HG02798 (cell line): ENCODE measurements at regions not wholly inside any gene's neighbourhood (a gene's known extent, or its start where the extent isn't known, plus 50 kb on each side); places are given as distances from the start of the nearest gene placed in this dataset.
A peak's percentile ranks its signal among the peaks of the same experiment; 100 is the strongest.

Experiments used
- ATAC-seq: cut with Tn5 transposase; IDR thresholded peaks from one replicate; pipeline ENCODE4 v1.9.1; 2021; ENCODE audit warnings: mild to moderate bottlenecking; ENCODE audit not compliant: unreplicated experiment, poor library complexity

DNA sequence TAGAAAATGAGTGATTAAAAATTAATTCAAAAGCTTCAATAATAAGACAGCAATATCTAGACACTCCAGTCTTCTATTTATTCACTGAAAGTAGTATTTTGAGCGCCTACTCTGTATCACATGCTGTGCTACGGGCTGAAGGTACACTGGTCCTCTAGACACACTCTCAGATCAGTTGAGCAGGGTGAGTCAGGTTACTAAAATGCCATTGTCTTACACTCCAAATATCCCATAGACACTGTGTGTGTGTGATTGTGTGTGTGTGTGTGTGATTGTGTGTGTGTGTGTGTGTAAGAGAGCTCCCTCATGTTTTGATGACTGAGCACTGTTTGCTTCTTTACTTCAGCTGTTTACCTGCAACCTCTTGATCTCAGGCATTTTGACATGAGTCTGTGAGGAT, 342.8 kb upstream of the BOD1L1 start:
- ATAC-seq, result no peak

DNA sequence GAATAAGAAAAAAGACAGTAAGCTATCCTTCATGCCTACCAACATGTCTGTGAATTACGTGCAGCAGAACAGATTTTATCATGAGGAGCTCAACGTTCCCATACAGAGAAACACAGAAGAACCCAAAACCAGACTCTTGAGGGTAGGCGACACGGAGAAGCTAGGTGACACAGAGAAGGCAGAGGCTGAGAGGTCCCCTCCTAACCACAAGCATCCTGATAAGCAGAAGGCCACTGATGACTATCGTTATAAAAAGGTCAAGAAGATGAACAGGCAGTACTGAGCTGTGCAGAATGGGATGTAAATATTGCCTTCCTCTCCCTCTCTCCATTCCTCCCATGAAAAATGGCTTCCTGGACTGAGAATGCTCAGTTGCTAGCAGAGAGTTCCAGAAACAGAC, 350.2 kb upstream of the BOD1L1 start:
- ATAC-seq, result no peak

DNA sequence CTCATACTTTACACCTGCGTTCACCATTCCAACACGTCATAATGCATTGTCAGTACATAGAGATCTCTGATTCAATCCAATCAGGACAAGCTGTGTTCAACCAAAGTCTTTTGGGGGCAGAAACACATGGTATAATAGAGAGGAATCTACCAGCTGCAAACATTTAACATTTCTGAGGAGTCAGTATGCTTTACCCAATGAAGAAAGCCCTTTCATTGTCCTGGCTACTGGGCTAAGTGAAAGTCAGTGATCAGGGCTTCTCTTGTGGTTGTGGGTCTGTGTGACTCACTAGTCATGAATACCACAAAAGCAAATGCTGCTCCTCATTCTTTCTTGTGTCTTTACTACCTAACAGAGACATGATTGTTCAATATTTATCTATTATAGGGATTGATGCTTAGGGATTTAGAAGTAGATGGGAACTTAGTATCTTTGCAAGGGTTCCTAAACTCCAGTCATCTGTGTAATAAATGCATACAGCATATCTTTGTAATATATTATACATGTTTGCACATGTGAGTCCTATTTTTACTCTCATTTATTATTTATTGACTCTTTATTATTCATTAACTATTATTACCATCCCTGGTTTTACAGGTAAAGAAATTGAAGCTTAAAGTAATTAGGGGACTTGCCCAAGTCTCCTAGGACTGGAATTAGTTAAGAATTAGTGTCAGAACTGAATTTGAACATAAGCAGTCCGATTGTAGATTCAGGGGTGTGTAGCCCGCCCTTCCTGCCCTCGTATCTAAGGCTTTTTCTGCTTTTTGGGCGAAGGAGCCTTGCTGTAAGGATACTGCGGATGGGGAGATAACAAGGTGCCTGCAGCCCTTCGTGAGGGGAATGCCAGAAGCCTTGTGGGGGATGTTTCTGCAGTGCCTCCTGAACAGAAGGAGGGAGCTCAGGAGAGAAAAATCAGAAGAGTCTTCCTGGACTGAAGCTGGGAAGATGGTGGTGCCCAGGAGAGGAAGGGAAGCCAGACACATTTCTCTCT, 353.1 kb upstream of the BOD1L1 start:
- peak; percentile 63 for ATAC-seq

DNA sequence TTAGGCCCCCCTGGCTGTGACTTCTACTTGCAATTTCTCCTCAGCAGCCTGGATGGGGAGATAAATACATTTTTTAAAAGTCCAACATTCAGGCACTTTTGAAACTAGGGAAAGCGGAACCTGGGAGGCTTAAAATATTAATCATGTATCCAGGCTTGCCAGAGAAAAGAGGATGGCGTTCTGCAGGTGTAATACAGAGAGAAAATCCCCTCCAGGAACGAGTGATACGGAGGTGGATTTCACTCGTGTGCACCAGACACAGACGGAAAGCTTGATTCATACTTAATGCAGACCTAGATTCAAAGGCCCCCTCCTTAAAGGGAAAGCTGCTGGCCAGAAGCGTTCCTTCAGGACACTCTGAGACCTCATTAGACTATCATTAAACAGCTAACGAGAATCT, 354.0 kb upstream of the BOD1L1 start:
- no peak for ATAC-seq

DNA sequence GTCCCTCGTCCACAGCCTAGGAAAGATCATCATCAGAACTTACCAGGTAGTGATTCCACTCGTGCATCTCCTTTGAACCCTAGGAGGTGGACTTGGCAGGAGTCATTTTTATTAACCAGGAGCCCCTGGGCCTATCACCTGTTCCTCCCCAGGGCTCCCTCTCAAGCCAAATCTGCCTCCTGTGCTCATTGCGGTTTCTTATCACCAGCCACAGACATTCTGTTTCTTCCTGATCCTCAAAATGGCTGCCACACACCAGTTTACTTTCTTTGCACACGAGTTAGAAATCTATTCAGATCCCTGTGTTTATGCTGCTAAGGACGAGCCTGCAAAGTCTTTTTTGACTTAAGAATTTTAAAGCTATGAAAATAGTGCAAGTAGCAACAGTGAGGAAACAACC, 354.5 kb upstream of the BOD1L1 start:
- ATAC-seq, result no peak

DNA sequence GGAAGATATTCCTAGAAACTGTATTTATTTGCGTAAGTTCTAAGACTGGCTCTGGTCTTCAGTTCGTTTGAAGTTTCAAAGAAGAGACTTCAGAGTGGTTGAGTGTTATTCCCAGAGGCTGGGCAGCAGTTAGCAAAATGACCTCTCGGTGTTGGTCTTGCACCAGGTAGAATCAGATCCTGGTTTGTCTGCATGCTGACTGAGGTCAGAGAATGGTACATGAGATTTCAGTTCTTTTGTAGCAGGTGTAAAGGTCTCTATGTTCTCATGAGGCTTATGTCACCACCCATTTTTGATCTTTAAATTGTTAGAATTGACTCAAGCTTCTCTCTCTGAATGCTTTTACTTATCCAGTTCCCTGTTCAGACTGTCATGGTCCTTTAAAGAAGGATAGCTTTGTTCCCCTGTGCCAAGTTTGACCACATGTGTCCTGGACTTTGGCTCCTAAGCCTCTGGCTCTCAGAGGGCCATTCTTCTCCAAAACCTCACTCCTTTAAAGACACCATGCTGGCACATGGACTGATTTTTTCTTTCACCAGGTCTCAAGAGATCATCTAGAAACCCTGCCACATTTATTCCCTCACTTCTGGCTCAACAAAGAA, 355.8 kb upstream of the BOD1L1 start:
- no peak for ATAC-seq

DNA sequence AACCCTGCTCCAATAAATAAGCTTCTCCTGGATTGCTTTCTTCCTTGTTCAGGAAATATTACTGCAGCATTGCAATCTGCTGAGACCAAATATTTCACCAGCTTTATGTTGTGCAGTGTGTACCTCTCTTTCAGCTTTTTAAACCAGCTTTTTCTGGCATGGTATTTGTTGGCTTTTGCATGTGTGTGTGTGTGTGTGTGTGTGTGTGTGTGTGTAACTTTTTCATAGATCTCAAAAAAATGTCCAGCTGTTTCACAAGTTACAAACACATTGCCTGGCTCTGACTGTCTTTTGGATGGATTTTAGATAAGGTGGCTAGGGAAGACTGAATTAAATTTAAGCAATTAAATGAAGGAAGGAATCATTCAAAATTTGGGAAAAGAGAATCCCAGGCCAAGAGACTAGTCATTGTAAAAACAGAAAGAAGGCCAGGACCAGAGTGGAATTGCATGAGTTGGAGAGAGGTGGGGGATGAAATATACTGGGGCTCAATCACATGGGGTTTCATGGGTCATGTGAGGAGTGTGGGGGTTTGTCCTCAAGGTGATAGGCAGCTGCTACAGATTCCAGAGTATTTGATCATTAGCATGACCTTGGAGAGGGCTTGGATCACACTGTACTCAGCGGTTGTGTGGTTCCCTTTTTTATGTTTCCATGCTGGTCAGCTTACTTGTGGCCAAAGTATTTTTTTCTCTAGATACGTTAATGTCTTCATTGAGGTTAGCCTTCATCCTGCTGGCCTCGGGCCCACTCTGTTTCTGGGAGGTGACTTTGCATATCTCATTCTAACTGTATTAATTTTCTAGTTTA, 357.7 kb upstream of the BOD1L1 start:
- no peak for ATAC-seq

DNA sequence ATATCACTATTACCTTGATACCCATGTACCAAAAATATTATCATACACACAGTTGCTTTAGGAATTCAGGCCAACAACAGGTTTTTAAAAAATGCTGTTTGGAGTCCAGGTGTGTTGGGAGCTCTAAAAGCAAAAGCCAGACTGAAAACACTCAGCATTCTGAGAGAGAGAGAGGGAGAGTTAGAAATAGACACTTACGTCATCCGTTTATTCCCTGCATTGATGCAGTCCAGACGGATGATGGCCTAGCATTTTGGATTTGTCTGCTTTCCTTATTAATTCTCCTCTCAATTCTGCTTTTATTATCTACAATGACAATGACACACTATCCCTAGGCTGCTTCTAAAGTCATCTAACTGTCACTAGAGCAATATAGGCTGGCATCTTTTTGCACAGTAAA, 358.3 kb upstream of the BOD1L1 start:
- ATAC-seq, result no peak

DNA sequence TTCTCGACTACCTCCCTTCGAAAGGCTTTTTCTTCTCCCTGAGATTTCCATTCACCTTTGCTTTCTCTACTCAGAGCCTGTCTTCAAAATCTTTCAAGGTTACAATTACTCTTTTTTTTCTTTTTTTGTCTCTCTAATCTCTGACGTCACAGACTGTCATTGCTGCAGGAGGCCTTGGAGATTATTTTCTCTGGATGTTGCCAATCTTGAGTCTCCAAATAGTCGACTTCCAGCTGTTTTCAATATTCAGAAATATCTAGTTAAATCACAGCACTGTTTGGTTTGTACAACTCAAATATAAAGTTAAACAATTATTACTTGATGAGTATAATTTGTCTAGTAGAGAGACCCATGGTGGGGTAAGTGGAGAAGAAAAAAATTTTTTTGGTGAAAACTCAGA, 359.0 kb upstream of the BOD1L1 start:
- no peak for ATAC-seq

DNA sequence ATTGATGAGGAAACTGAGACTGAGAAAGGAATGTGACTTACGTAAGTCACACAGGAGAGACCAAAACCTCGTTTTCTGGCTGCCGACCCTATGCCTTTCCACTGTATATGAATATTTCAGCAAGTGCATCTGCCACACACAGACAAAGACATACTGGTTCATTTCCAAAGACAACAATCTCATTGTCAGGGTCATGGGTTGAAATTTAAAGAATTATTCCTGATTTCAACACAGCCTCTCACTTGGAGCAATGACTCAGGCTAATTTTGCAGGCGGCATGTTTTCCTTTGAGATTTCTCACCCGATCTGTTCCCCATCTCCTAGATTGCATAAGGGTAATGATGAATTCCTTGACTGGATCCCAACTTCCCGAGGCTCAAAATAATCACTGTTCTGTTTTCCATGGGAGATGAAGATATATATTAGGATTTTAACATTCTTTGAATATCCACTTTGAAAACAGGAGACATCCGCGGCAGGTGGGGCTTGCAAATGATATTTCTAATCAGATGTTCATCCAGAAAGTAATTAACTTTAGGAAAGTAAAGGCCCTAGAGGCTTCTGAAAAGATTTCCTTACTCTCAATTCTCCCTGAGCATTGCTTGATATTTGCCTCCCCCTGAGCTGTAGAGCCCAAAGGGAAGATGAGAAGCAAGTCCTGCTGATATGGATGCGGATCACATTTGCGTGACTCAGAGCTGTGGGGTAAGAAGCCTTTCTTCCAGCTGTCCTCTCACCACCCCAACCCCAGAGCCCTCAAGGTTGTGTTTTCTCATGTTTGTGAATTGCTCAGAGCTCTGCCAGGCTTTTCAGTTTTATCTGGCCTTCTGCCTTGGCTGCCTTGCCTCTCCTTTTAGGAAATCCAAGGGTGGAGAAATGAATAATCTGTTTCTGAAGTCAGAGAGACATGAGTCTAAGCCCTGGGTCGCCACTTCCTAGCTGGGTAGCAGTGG, 361.1 kb upstream of the BOD1L1 start:
- ATAC-seq, result no peak

DNA sequence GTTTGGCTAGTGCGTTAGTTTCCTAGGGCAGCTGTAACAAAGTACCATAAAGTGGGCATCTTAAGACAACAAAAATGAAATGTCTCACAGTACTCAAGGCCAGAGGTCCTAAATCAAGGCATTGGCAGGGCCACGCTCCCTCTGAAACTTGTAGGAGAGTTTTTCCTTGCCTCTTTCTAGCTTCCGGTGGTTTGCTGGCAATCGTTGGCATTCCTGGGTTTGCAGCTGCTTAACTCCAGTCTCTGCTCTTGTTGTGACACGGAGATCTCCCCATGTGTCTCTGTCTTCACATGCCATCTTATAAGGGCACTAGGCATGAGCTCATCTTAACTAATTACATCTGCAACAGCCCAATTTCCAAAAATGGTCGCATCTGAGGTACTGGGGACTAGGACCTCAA, 362.0 kb upstream of the BOD1L1 start:
- no peak for ATAC-seq

DNA sequence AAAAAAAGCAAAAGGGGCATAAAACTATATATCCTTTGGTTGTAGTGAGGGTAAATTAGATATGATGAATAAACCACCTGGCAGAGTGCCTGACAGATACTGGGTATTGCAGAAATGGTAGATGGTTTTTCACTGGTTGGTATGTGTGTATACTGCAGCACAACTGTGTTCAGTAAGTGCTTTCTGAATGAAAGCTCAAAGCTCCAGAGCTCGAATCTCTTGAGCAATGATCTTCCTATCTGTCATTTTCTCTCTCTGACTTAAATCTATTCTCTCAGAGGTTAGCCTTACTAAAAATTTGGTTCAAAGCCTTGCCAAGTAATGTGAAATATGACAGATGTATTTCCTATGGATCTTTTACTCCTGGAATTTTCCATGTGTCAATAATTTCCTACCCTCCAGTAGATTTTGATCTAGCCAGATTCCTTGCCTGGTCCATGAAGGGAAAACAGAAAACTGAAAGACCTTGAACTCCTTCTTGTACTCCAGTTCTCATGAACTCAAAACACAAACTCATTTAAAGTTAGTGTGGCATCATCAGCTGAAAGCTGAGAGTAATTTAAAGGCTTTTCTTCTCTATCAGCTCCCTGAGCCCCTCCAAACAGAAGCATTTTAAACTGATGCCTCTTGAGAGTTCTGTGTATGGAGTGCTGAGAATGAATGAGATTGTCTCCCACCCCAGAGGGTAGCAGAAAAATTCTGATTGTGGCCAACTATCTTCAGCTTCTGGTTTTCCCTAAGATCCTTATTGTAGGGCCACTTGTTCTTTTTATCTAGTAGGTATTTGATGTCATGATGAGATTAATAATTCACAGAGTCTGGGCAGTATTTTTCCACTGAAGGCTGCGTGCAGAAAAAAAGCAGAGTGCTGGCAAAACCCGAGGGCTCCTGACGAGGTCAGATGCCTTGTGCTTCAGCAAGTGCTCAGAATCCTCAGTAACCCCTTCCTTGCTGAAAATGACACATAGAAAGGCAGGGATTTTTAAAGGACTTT, 363.4 kb upstream of the BOD1L1 start:
- ATAC-seq, result no peak

DNA sequence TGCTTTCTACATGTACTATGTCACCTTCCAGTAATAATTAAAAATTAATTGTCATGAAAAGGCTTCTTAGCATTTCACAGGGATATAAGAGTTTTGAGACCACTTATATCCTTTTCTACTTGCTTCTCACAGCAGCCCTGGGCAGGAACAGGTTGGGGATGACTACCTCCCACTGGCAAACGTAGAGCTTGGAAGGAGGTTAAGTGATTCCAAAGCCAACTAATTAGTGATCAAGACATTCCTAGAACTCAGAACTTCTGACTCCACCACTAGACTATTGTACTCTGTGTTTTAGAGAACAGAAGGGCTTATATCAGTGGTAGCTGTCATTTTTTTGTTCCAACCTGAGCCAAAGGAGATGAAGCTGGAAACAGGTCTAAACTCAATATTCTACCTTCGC, 364.5 kb upstream of the BOD1L1 start:
- ATAC-seq, result no peak

DNA sequence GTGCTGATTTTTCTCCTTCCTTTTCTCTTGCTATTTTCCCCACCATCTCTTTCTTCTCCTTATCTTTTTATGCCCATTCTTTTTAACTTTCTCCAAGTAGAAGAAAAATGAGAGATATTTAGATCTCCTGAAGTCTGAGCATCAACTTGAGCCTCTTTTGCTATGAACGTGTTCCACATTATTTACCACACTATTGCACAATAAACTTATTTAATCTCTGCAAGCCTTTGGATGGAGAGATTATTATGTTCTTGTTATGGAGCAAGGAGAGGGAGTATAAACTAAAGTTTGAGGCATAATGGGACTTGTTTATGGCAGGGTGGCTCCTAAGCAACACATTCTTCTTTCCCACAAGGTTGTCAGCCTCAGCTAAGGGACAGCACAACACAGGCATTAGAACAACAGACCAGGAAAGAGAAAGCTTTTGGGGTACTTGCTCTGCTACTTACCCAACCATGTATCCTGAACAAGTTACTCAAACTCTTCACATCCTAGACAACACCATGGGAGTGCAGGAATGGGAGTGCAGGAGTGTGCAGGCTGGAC, 365.5 kb upstream of the BOD1L1 start:
- no peak for ATAC-seq

DNA sequence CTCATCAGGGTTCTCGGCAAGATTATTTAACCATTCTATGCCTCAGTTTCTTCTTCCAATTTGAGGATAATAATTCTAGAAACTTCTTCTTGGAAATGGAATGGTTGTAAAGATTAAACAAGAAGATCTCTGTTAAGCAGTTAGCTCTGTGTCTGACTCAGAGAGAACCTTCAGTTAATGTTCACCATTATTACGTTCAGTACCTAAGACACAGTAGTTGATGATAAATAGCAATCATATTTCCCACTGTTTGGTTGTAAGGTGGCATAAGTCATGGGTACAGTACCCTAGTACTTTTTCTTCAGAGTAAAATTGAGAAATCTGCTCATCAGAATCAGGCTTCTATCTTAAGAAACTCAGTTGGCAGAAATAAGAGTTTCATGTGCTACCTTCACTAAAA, 366.5 kb upstream of the BOD1L1 start:
- no peak for ATAC-seq

DNA sequence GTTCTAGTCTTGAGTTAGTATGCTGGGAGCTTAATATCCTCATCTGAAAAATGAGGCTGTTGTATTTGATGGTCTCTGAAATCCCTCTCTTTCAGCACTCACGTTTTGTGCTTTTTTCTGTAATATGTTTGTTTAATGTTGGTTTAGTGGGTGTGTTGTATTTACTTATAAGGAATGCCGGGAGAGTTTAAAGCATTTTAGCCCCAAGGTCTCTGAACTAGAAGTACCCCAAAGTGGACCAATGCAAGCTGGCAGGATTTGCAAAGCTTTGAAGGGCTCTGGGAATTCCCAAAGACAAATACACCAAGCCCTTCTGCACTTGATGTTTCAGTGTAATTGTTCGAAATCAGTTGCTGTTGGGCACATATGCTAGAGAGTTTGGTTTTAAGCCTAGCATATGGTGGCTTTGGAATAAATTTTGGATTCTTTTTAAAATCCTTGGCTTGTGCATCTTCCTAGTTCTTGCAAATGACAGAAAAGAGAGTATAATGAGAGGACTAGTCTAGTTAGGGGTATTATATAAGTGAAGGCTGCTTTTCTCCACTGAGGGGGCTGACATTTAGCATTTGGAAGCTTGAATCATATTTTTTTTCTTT, 371.4 kb upstream of the BOD1L1 start:
- ATAC-seq, result no peak

DNA sequence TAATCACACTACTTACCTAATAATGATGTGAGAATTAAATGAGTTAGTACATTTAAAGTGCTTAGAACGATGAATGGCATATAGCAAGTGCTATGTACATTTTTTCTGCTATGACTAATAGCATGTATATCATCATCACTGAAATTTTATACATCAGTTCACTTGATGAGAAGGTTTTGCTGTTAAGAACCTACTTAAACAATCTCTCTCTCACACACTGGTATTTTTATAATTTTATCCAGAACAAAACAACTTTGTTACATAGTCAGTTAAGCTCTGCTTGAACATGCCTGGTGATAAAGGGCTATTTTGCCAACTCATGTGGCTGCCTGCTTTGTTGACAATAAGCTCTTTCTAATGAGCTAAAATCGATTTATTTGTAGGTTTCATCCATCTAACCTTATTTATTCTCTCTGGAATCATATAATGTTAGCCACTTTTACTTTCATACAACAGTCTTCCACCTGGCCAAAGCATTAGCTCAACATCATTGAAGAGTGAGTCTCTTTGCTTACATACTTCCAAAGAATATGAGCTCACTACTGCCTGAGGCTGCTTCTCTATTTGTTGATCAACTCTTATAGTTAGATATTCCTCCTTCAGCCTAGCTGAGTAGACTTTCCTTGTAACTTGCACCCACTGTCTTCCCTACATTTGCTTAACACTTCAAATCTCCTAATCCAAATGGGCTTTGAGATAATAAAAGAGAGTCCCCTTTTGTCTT, 372.7 kb upstream of the BOD1L1 start:
- ATAC-seq, result no peak
